HG03432 (cell line): ENCODE measurements at regions not wholly inside any gene's neighbourhood (a gene's known extent, or its start where the extent isn't known, plus 50 kb on each side); places are given as distances from the start of the nearest gene placed in this dataset.
"Not testable (repeated sequence)": the region's sequence is repeated elsewhere in the genome, so short reads cannot be mapped to it uniquely, and the experiment has no call there.

Experiments
- ATAC-seq: cut with Tn5 transposase; IDR thresholded peaks from one replicate; pipeline ENCODE4 v1.9.1; 2021; ENCODE audit warnings: mild to moderate bottlenecking, moderate library complexity; ENCODE audit not compliant: unreplicated experiment

GRCh38 chr16:61024180-61024900, 1011.9 kb downstream of the CDH8 start:
- no peak for ATAC-seq

GRCh38 chr16:61014869-61015268, 1021.4 kb downstream of the CDH8 start:
- no peak for ATAC-seq

DNA sequence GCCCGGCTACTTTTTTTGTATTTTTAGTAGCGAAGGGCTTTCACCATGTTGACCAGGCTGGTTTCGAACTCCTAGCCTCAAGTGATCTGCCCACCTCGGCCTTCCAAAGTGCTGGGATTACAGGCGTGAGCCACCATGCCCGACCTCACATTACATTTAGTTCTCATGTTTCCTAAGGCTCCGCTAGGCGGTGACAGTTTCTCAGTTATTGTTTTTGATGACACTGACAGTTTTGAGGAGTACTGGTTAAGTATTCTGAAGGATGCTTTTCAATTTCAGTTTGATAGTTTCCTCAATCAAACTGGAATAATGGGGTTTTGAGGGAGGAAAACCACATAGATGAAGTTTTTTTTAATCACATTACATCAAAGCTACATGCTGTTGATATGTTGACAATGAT, 1028.5 kb downstream of the CDH8 start:
- no peak for ATAC-seq

DNA sequence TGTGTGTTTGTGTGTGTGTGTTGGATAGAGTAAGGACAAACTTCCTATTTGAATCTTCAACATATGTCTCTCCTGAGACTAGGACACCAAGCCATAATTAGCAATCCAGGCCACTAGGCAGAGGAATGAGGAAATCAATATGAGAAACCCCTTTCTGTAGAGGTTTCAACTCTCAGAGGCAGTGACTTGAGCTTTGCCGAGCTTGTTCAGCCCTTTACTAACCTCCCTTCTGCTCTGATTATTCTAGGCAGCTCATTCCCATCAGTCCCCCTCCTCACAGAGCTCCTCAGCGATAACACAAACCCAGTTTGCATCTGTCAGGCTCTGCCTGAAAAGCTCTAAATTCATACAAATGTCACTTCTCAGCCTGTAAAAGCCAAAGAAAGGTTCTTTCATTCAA, 1030.3 kb downstream of the CDH8 start:
- no peak for ATAC-seq

DNA sequence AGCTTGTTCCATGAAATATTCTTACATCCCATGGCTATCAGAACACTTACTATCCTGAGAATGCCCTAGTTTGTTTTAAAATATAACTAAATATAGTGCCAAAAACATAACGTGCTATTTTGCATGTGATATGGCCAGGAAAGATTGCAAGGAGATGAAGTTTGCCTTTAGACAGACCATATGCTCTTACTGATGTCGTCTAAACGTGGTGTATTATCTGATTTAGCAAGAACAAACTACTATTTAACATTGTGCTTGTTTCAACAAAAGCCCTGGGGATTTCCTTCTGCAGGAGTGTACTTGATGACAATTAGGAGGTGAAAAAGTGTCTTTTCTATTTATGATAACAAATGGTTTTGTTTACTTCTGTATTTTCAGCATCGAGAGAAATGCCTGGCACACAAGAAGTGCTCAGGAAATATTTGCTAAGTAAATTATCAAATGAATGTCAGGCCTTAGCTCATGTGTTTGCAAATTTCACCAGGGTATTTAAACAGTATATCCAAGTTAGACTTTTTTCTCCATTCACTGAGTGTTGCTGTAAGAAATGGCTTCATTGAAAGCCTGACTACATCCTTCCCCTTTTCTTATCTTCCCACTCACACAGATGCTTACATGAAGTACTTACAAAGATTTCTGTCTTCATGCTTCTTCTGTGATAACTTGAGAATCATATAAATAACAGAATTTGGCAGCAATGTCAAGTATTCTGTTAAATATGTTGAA, 1033.6 kb downstream of the CDH8 start:
- no peak for ATAC-seq

- no peak for ATAC-seq
Measured at GRCh38 chr16:60991886-60992285, 1044.4 kb downstream of the CDH8 start.

- no peak for ATAC-seq
Measured at GRCh38 chr16:60989592-60989991, 1046.6 kb downstream of the CDH8 start.

DNA sequence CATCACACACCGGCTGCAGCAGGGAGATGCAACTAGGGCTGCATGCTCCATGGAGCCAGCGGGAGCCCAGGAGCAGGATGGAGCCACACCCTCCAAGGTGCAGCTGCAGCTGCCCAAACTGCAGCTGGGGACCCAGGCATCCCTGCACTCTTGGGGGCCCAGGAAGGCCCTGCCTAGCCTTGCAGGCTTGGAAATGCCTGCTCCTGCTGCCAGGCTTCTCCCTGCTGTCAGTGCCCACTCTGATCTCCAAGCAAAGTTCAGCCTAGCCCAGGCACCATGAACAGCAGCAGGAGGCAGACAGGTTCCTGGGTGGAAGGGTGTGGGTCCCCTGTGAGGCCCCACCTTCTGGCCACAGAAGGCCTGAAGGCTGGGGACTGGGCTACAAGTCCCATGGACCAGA, 1057.1 kb downstream of the CDH8 start:
- no peak for ATAC-seq

DNA sequence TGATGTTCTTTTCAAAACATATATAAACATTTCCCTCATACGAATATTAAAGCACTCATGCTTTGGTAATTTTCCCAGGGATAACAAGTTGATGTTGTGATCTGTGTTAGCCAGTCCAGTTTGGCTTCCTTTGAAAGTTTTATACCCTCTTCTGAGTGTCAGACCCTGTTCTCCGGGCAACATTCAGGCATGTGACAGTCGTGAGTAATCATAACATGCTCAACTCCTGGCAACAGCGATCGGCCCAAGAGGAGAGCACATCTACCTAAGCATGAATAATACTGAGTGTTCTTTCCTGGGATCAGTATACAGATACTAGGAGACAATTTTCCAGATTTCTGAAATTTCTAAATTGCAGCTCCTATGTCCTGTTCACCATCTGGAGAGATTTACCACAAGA, 1086.4 kb downstream of the CDH8 start:
- no peak for ATAC-seq

DNA sequence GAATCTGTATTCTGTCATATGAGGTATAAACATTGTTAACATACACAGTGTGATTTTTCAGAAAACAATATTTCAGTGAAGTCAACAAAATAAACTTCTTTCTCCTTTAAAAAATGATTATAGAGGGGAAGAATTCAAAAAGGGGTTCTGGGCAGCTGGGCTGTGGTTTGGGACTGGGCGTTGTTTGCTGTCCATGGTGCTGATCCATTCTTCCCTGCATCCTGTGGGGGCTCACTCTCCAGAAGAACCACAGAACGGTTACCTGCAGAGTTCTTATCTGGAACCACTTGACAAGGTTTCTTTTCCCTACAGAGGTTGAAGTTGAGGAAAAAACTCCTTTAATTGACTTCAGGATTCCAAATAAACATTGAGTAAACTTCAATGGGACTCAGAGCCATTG, 1091.0 kb downstream of the CDH8 start:
- ATAC-seq: no peak

DNA sequence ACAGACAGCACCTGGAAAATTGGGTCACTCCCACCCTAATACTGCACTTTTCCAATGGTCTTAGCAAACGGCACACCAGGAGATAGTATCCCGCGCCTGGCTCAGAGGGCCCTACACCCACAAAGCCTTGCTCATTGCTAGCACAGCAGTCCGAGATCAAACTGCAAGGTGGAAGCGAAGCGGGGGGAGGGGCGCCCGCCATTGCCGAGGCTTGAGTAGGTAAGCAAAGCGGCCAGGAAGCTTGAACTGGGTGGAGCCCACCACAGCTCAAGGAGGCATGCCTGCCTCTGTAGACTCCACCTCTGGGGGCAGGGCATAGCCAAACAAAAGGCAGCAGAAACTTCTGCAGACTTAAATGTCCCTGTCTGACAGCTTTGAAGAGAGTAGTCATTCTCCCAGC, 1100.0 kb downstream of the CDH8 start:
- not testable (repeated sequence) for ATAC-seq

DNA sequence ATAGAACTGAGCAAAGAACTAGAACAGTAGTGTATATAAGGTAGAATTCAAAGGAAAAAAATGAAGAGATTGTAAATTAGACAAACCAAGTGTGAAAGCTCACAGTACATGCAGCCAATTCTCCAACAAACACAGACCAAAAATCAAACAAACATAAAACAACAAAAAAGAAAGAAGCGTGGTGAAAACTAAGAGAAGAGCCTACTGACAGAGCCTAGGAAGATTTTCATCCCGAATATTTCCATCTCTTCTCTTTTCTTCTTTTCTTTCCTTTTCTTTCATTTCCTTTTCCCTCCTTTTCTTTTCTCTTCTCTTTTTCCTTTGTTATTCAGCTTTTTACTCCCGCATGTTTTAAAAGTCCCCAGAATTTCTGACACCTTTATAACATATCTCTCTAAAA, 1103.6 kb downstream of the CDH8 start:
- ATAC-seq: no peak

GRCh38 chr16:60930291-60930690, 1105.9 kb downstream of the CDH8 start:
- no peak for ATAC-seq

- no peak for ATAC-seq
Measured at GRCh38 chr16:60922920-60923319, 1113.3 kb downstream of the CDH8 start.

GRCh38 chr16:60914334-60914733, 1121.9 kb downstream of the CDH8 start:
- no peak for ATAC-seq

DNA sequence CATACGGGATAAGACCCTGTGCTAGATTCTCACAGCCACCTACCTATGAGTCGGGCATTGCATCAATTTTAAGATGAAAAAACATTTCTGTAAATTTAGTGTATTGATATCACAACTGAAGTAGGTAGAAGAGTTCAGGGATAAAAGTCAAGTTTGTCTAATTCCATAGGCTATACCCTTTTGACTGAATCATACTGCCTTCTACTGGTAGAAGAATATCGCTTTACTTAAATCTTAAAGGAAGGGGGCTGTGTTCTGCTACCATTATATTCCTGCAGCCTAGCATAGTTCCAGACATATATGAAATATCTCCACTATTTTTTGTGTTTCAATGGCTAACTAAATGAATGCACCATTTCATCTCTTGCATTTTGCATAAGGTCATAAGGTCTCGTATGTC, 1128.6 kb downstream of the CDH8 start:
- ATAC-seq: no peak

- no peak for ATAC-seq
Measured at GRCh38 chr16:60905811-60906210, 1130.4 kb downstream of the CDH8 start.

- no peak for ATAC-seq
Measured at GRCh38 chr16:60902114-60902513, 1134.1 kb downstream of the CDH8 start.

GRCh38 chr16:60882816-60883215, 1153.4 kb downstream of the CDH8 start:
- ATAC-seq: no peak

DNA sequence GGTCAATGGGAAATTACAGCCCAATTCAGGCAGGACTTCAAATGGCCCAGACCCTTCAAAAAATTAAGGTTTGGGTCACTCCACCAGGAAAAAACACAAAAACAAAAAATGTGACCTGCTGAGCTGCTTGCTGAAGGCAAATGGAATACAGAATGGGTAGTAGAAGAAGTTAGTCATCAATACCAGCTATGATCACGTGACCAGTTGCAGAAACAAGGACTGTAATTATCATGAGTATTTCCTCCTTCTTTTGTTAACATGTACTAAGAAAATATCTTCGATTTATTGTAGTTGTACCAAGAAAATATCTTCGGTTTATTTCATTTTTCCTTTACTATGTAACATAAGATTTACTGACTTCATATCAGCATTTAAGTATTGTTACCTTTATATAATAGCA, 1183.6 kb downstream of the CDH8 start:
- no peak for ATAC-seq

DNA sequence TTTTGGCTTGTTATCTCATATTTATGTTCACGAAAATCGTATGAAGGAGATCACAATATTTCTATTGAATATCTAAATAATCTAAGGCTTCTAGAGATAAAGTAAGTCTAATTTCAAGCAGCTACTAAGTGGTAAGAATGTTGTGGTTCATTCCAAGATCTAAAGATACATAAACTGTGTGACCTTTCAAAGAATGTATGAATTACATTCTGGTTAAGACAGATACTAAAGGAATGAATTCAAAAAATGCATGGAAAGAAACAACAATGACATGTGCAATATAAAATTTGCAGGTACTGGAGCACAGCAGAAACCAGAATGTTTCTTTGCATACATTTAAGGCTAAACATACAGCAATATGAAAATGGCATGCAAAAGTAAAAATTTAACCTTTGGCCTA, 1214.6 kb downstream of the CDH8 start:
- ATAC-seq: no peak

DNA sequence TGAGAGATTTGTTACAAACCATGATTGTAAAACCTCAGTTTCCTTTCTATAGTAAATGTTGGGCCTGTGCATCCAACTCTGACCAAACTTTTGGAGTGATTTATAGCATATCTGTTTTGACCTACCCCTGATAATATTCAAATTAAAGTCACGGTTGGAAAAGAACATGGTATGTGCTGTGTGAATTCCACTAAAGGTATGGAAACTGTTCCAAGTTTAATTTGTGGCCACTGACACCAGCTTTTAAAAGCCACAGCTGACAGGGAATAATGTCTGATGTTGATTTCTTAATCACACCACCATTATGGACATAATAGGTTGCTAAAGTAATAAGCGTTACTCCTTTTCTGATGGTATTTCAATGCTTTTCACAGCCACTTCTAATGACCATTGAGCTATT, 1215.9 kb downstream of the CDH8 start:
- no peak for ATAC-seq

DNA sequence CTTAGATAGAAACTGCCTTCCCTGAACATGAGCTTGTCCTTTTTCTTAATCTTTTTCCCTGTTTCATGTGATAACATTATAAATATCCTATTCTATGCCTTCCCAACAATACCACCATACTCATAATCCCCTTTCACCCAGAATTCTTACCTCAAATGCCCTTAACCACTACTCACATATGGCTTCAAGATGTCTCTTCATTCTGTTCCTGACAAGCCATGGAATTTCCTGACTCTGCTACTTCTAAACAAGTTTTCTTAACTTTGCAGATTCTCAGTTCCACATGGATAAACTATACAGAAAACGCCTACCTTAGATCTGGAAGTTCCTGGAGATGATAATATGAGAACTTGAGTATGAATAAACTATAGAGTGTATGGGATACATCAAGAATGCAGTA, 1217.8 kb downstream of the CDH8 start:
- ATAC-seq: no peak
